Left lung (tissue), 4 donors: ENCODE measurements at regions not wholly inside any gene's neighbourhood (a gene's known extent, or its start where the extent isn't known, plus 50 kb on each side); places are given as distances from the start of the nearest gene placed in this dataset.

ENCODE experiments used
- ATAC-seq: fragments of 200-7000 bp; cut with Tn5 transposase; one replicate; pipeline ENCODE4 v1.9.1; 2020; ENCODE audit warnings: moderate library complexity
- DNase-seq, 4 donors: peaks; one replicate each; pipeline ENCODE4 v3.0.0-alpha.2; 2013 to 2020
- H3K27ac ChIP-seq, 2 donors: fragments of 200-600 bp; sonication (generic) in 1 of 2; one replicate each; pipeline versions ENCODE4 v1.5.0 to v1.8.0; 2020 to 2021
- H3K27me3 ChIP-seq, 2 donors: fragments of 200-600 bp; sonication (generic) in 1 of 2; one replicate each; pipeline versions ENCODE4 v1.5.0 to v1.8.0; 2020 to 2021
- H3K36me3 ChIP-seq, 2 donors: fragments of 200-600 bp; sonication (generic) in 1 of 2; one replicate each; pipeline versions ENCODE4 v1.5.0 to v1.8.0; 2020 to 2021
- H3K4me1 ChIP-seq, 2 donors: fragments of 200-600 bp; one replicate each; pipeline ENCODE4 v1.8.0; 2021
- H3K4me3 ChIP-seq, 2 donors: fragments of 200-600 bp; sonication (generic) in 1 of 2; one replicate each; pipeline versions ENCODE4 v1.5.0 to v1.8.0; 2020 to 2021; ENCODE audit warnings: mild to moderate bottlenecking in 1 of 2
- H3K9me3 ChIP-seq, 2 donors: fragments of 200-600 bp; sonication (generic) in 1 of 2; one replicate each; pipeline versions ENCODE4 v1.5.0 to v1.8.0; 2020 to 2021
- intact Hi-C, 2 donors: fragments of 100-400 bp; cut with DNase I; formaldehyde crosslinking; loops; one replicate each; pipeline versions ENCODE4 v1.11.2 to v1.14.2; 2022
- TF ChIP-seq, protein P1 (sequence below), 2 donors: fragments of 200-600 bp; sonication (generic) in 1 of 2; IDR thresholded peaks; one replicate each; pipeline versions ENCODE4 v1.5.0 to v1.8.0; 2021; ENCODE audit warnings: antibody characterized with exemption in 2 of 2
- donor health status: DM: no; HTN: yes; CAD: no.
- donor health status: DM: no; HTN: no; CAD: no.

DNA sequence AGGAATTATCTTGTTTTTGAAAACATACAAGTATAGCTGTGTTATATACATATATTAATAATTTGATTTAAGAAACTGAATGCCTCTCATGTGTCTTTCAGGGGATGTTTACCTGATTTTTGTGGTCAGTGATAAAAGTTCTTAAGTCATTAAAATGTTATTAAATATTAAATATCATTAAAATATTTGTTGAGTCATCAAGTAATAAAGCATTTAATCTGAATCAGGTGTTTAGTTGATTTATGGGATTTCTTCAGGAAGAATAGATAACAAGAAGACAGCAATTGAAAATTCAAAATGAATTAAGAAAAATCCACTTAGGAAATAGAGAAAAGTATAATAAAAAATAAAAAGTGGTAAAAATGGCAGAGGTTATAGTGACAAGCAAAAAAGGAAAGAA is 361.9 kb upstream of the EYS start:
- no peak for DNase-seq
- intact Hi-C loops, result no loop called here
- no peak for ATAC-seq

DNA sequence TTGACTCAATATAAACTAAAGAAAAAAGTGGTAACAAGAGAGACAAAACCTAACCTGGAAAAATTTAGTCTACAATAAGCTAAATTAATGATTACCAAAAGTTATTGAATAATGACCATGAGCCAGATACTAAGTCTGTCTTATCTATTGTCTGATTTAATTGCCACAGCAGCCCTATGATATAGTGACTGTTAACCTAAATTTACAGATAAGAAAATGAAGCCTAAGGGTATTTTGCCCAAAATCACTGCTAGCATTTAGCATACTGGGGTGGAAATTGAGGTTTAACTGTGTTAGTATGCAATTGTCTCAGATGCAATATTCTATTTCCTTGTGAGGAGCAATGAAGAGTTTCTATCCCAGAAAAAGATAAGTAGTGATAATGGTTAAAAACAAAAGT is 361.0 kb upstream of the EYS start:
- no peaks in the 10 kb centered on the region for H3K36me3 ChIP-seq
- no peak overlapping the region for H3K27ac ChIP-seq
- intact Hi-C loops, result no loop called here
- H3K27me3 ChIP-seq, result no peaks in the 10 kb centered on the region
- H3K9me3 ChIP-seq, result peaks cover 0 to 7% of the 10 kb centered on the region in 2 donors
- DNase-seq (no peak), ATAC-seq (no peak)
- TF ChIP-seq, protein P1, sequence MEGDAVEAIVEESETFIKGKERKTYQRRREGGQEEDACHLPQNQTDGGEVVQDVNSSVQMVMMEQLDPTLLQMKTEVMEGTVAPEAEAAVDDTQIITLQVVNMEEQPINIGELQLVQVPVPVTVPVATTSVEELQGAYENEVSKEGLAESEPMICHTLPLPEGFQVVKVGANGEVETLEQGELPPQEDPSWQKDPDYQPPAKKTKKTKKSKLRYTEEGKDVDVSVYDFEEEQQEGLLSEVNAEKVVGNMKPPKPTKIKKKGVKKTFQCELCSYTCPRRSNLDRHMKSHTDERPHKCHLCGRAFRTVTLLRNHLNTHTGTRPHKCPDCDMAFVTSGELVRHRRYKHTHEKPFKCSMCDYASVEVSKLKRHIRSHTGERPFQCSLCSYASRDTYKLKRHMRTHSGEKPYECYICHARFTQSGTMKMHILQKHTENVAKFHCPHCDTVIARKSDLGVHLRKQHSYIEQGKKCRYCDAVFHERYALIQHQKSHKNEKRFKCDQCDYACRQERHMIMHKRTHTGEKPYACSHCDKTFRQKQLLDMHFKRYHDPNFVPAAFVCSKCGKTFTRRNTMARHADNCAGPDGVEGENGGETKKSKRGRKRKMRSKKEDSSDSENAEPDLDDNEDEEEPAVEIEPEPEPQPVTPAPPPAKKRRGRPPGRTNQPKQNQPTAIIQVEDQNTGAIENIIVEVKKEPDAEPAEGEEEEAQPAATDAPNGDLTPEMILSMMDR (IDR thresholded peaks at IDR 0.05), result no peak
- no peaks in the 10 kb centered on the region for H3K4me1 ChIP-seq
- H3K4me3 ChIP-seq, result no peak overlapping the region

More for the DNA sequence above, 361.9 kb upstream of the EYS start:
- H3K36me3 ChIP-seq, result no peaks in the 10 kb centered on the region
- no peaks in the 10 kb centered on the region for H3K27me3 ChIP-seq
- H3K9me3 ChIP-seq, result peaks cover 0 to 3% of the 10 kb centered on the region in 2 donors
- TF ChIP-seq, protein P1 (IDR thresholded peaks at IDR 0.05), result no peak
- H3K4me1 ChIP-seq, result no peaks in the 10 kb centered on the region
- no peak overlapping the region for H3K27ac ChIP-seq
- no peak overlapping the region for H3K4me3 ChIP-seq

DNA sequence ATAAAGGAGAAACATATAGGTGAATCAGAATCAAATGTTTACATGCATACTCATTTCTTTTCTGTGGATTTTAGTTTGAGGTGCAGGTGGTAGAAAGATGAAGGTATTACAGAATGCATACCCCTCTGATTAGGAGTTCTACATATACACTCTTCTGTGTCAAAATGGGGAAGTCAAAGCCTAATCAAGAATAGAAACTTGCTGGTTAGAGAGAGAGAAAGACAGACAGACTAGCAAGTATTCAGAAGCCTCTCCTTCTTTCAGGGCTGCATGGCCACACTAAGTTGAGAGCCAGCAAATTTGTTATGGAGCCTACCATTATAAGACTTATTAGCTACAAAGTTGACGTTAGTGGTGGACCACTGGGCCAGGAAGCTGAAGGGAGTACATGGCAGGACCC is 358.3 kb upstream of the EYS start:
- no peak overlapping the region for H3K4me3 ChIP-seq
- intact Hi-C loops, result no loop called here
- H3K27ac ChIP-seq, result no peak overlapping the region
- ATAC-seq (no peak), DNase-seq (no peak)
- no peaks in the 10 kb centered on the region for H3K36me3 ChIP-seq
- no peaks in the 10 kb centered on the region for H3K27me3 ChIP-seq
- no peaks in the 10 kb centered on the region for H3K4me1 ChIP-seq
- peaks cover 0 to 7% of the 10 kb centered on the region in 2 donors for H3K9me3 ChIP-seq
- TF ChIP-seq, protein P1 (IDR thresholded peaks at IDR 0.05), result no peak

DNA sequence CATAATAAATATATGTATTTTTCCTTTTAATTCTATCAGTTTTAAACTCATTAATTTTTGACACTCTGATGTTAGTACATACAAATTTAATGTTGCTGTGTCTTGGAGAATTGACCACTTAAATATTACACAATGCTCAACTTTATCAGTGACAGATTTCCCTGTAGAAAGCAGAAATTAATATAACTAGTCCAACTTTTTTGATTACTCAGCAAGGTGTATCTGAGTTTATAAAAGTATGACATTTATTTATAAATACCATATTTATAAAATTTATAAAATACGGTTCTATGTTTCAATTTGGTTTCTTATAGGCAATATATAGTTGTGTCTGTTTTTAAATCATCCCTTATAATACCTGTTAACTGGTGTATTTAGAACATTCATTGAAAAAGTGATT is 350.0 kb upstream of the EYS start:
- Histone ChIP-seq H3K4me3 (no peak overlapping the region), H3K27ac (no peak overlapping the region), H3K4me1 (no peaks in the 10 kb centered on the region), H3K36me3 (no peaks in the 10 kb centered on the region), H3K27me3 (no peaks in the 10 kb centered on the region), H3K9me3 (no peaks in the 10 kb centered on the region)
- TF ChIP-seq, protein P1 (IDR thresholded peaks at IDR 0.05), result no peak
- intact Hi-C loops, result no loop called here
- DNase-seq (no peak), ATAC-seq (no peak)

DNA sequence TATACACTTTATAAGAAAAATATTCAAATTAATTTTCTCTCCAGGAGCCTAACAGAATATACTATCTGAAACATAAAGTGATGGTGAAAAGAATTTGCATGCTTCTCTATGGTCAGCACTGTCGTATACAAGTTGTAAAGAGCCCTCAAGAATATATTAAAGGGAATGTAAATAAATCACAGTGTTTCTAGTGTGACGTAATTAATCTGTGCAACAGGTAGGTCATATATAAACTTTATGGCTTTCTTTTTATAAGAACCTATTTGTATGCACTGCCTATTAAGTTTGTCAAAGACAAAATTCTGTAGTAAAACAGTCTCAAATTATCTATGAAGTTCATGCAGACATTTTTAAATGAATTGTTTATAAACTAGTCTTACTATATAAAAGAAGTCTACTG is 347.9 kb upstream of the EYS start:
- Histone ChIP-seq H3K27ac (no peak overlapping the region), H3K4me3 (no peak overlapping the region), H3K36me3 (no peaks in the 10 kb centered on the region), H3K4me1 (no peaks in the 10 kb centered on the region), H3K27me3 (no peaks in the 10 kb centered on the region), H3K9me3 (no peaks in the 10 kb centered on the region)
- TF ChIP-seq, protein P1 (IDR thresholded peaks at IDR 0.05), result no peak
- DNase-seq, result no peak
- intact Hi-C loops, result no loop called here
- ATAC-seq, result no peak
